ENCODE measurements at regions not wholly inside any gene's neighbourhood (a gene's known extent, or its start where the extent isn't known, plus 50 kb on each side); places are given as distances from the start of the nearest gene placed in this dataset.

DNA sequence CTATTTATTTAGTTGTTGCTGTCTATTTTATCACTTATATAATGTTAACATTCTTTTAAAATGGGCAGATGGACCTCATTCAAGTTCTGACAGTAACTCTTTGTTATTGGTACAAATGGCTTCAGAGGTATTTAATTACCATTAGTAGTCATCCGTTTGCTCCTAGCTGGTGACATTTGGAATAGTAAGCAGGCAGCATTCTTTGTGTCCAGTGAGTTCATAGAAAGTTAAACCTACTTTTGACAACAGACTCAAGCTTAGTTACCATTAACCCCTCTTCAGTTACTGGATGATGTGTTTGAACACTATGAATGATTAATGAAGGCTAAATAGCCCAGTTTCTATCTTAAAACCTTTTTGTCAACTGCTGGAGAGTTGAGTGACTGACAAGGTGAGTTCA lies 500.7 kb upstream of the ATP11B start:
- TF ChIP-seq CTCF (IDR thresholded peaks at IDR 0.05; ENCODE audit: low read depth, low read length) = no peak
- H3K4me3 ChIP-seq (replicated peaks in 1 of 2; ENCODE audit: low read depth in 2 of 2, low read length in 2 of 2) = no peak overlapping the region
- no peak for DNase-seq (ENCODE audit: low read depth in 2 of 2)

DNA sequence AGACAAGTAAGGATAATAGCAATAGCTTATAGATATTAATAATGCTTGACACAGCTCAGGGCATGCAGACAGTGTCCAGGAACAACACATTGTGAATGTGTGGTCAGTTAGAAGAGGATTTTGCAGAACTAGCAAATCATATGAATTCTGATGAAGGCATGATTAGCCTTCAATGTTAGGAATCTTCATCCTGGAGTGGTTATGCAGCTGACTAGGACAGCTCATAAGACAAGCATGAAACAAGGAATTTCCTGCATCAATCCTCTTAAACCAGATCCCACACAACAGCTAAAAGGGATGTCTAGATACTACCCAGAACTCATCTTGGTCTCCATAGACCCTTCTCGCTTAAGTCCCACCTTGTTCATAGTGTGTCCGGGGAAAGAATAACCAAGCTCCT lies 499.0 kb upstream of the ATP11B start:
- no peak for DNase-seq (ENCODE audit: low read depth in 2 of 2)
- no peak for TF ChIP-seq CTCF (IDR thresholded peaks at IDR 0.05; ENCODE audit: low read depth, low read length)
- H3K4me3 ChIP-seq (replicated peaks in 1 of 2; ENCODE audit: low read depth in 2 of 2, low read length in 2 of 2) = no peak overlapping the region

DNA sequence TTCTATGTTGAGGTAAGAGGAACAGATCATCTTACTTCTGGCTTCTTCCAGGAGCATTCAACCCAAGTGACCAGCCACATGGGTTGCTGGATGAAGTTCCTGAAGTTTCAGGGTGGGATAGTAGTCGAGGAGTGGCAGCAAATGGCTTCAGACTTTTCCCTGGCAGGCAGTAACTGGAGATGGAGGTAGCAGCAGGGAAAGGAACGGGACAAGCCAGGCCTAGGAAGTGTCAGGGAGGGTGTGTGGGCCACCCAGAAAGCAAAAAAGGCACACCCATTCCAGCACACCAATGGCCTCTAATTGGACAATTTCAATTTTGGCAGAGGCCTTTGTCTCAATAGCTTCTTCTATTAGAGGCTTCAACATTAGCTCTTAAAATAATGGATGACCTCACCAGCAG lies 498.6 kb upstream of the ATP11B start:
- DNase-seq (ENCODE audit: low read depth in 2 of 2) = no peak
- TF ChIP-seq CTCF (IDR thresholded peaks at IDR 0.05; ENCODE audit: low read depth, low read length) = no peak
- no peak overlapping the region for H3K4me3 ChIP-seq (replicated peaks in 1 of 2; ENCODE audit: low read depth in 2 of 2, low read length in 2 of 2)

GRCh38 chr3:182300266-182300665 lies 493.0 kb upstream of the ATP11B start:
- H3K4me3 ChIP-seq (replicated peaks in 1 of 2; ENCODE audit: low read depth in 2 of 2, low read length in 2 of 2) = no peak overlapping the region
- no peak for TF ChIP-seq CTCF (IDR thresholded peaks at IDR 0.05; ENCODE audit: low read depth, low read length)
- DNase-seq (ENCODE audit: low read depth in 2 of 2) = no peak

- no peak for TF ChIP-seq CTCF (IDR thresholded peaks at IDR 0.05; ENCODE audit: low read depth, low read length)
- H3K4me3 ChIP-seq (replicated peaks in 1 of 2; ENCODE audit: low read depth in 2 of 2, low read length in 2 of 2) = no peak overlapping the region
- no peak for DNase-seq (ENCODE audit: low read depth in 2 of 2)
Observed at GRCh38 chr3:182303169-182303568, 490.1 kb upstream of the ATP11B start.

GRCh38 chr3:182305881-182306665 lies 487.2 kb upstream of the ATP11B start:
- no peak for TF ChIP-seq CTCF (IDR thresholded peaks at IDR 0.05; ENCODE audit: low read depth, low read length)
- no peak for DNase-seq (ENCODE audit: low read depth in 2 of 2)

GRCh38 chr3:182308328-182308727 lies 485.0 kb upstream of the ATP11B start:
- DNase-seq (ENCODE audit: low read depth in 2 of 2) = no peak
- TF ChIP-seq CTCF (IDR thresholded peaks at IDR 0.05; ENCODE audit: low read depth, low read length) = no peak
- H3K4me3 ChIP-seq (replicated peaks in 1 of 2; ENCODE audit: low read depth in 2 of 2, low read length in 2 of 2) = no peak overlapping the region

More at GRCh38 chr3:182305881-182306665, 487.2 kb upstream of the ATP11B start:
- no peak overlapping the region for H3K4me3 ChIP-seq (replicated peaks in 1 of 2; ENCODE audit: low read depth in 2 of 2, low read length in 2 of 2)

Measured in cardiac fibroblast (primary cell).